ENCODE measurements at regions not wholly inside any gene's neighbourhood (a gene's known extent, or its start where the extent isn't known, plus 50 kb on each side); places are given as distances from the start of the nearest gene placed in this dataset.
A peak's percentile ranks its signal among the peaks of the same experiment; 100 is the strongest.
"Not testable (repeated sequence)": the region's sequence is repeated elsewhere in the genome, so short reads cannot be mapped to it uniquely, and the experiment has no call there.

GRCh38 chr21:28431022-28431421 is 561.7 kb downstream of the LTN1 start:
- intact Hi-C loops (cut with DNase I) = no loop called here
- no peak for ATAC-seq
- DNase-seq (ENCODE audit: missing footprints) = no peak

- no peak for ATAC-seq
- DNase-seq (ENCODE audit: missing footprints) = no peak
- intact Hi-C loops (cut with DNase I) = no loop called here
These were observed 563.5 kb downstream of the LTN1 start for GRCh38 chr21:28429161-28429560.

- DNase-seq (ENCODE audit: missing footprints) (no peak), ATAC-seq (no peak)
- intact Hi-C loops (cut with DNase I) = no loop called here
These were observed 565.2 kb downstream of the LTN1 start for GRCh38 chr21:28427394-28428022.

- no peak for ATAC-seq
- intact Hi-C loops (cut with DNase I) = no loop called here
- DNase-seq (ENCODE audit: missing footprints) = no peak
These were observed 566.1 kb downstream of the LTN1 start for GRCh38 chr21:28426545-28426944.

- ATAC-seq (no peak), DNase-seq (ENCODE audit: missing footprints) (no peak)
- intact Hi-C loops (cut with DNase I) = no loop called here
These were observed 569.0 kb downstream of the LTN1 start for GRCh38 chr21:28423521-28424190.

GRCh38 chr21:28421716-28422524 is 570.8 kb downstream of the LTN1 start:
- intact Hi-C loops (cut with DNase I) = no loop called here
- ATAC-seq = peak; percentile 37
- DNase-seq (ENCODE audit: missing footprints) = no peak

- DNase-seq (ENCODE audit: missing footprints) = no peak
- intact Hi-C loops (cut with DNase I) = no loop called here
- ATAC-seq = no peak
These were observed 572.9 kb downstream of the LTN1 start for GRCh38 chr21:28419811-28420210.

GRCh38 chr21:28418726-28419514 is 573.8 kb downstream of the LTN1 start:
- no peak for DNase-seq (ENCODE audit: missing footprints)
- peak; percentile 42 for ATAC-seq
- intact Hi-C loops (cut with DNase I) = no loop called here

- intact Hi-C loops (cut with DNase I) = no loop called here
- DNase-seq (ENCODE audit: missing footprints) (no peak), ATAC-seq (peak; percentile 76)
These were observed 582.4 kb downstream of the LTN1 start for GRCh38 chr21:28410256-28410655.

- intact Hi-C loops (cut with DNase I) = no loop called here
- no peak for ATAC-seq
- DNase-seq (ENCODE audit: missing footprints) = no peak
These were observed 590.1 kb downstream of the LTN1 start for GRCh38 chr21:28402616-28402989.

- ATAC-seq (no peak), DNase-seq (ENCODE audit: missing footprints) (no peak)
- intact Hi-C loops (cut with DNase I) = no loop called here
These were observed 595.6 kb downstream of the LTN1 start for GRCh38 chr21:28397040-28397439.

GRCh38 chr21:28396421-28396820 is 596.3 kb downstream of the LTN1 start:
- DNase-seq (ENCODE audit: missing footprints) = peak; percentile 56
- no peak for ATAC-seq
- intact Hi-C loops (cut with DNase I) = no loop called here

GRCh38 chr21:28393279-28393678 is 599.4 kb downstream of the LTN1 start:
- DNase-seq (ENCODE audit: missing footprints) (peak; percentile 27), ATAC-seq (no peak)
- intact Hi-C loops (cut with DNase I) = no loop called here

- no peak for DNase-seq (ENCODE audit: missing footprints)
- intact Hi-C loops (cut with DNase I) = no loop called here
- ATAC-seq = no peak
These were observed 600.5 kb downstream of the LTN1 start for GRCh38 chr21:28391938-28392849.

- DNase-seq (ENCODE audit: missing footprints) (no peak), ATAC-seq (no peak)
- intact Hi-C loops (cut with DNase I) = no loop called here
These were observed 605.5 kb downstream of the LTN1 start for GRCh38 chr21:28387220-28387619.

GRCh38 chr21:28385845-28386244 is 606.8 kb downstream of the LTN1 start:
- intact Hi-C loops (cut with DNase I) = no loop called here
- ATAC-seq (no peak), DNase-seq (ENCODE audit: missing footprints) (no peak)

- ATAC-seq; DNase-seq (ENCODE audit: missing footprints); intact Hi-C loops (cut with DNase I): not testable (repeated sequence)
These were observed 611.5 kb downstream of the LTN1 start for GRCh38 chr21:28381000-28381745.

GRCh38 chr21:28380241-28380640 is 612.4 kb downstream of the LTN1 start:
- no peak for DNase-seq (ENCODE audit: missing footprints)
- ATAC-seq = no peak
- intact Hi-C loops (cut with DNase I) = no loop called here
